MCF 10A (cell line): ENCODE measurements at regions not wholly inside any gene's neighbourhood (a gene's known extent, or its start where the extent isn't known, plus 50 kb on each side); places are given as distances from the start of the nearest gene placed in this dataset.

Experiments used
- BruUV-seq: library from RNA; stranded (reverse); fragments of 400-500 nt; replicated peaks from 2 replicates; lab custom pipeline; 2021; lab: Mats Ljungman, UMichigan
- CTCF ChIA-PET: fragments of 300-600 bp; sonication (Branson Sonifier 250); formaldehyde crosslinking; extraction: SDS; loops from one replicate; lab custom pipeline; 2021; ENCODE audit warnings: antibody characterized with exemption, inconsistent platforms; lab: Yijun Ruan, JAX
- POLR2A ChIA-PET: fragments of 300-600, 350-650 bp; sonication (Branson Sonifier 250); formaldehyde crosslinking; extraction: SDS; loops from one replicate; lab custom pipeline; 2020; ENCODE audit warnings: antibody characterized with exemption, inconsistent platforms; lab: Yijun Ruan, JAX
- DNase-seq: peaks from one replicate; pipeline ENCODE4 v3.0.0-alpha.2; 2018; ENCODE audit not compliant: unreplicated experiment
- H3K27ac Mint-ChIP-seq: one replicate; pipeline ENCODE4 v1.8.0; 2022; ENCODE audit warnings: mild to moderate bottlenecking, low read depth, mixed read lengths; ENCODE audit not compliant: unreplicated experiment
- H3K27me3 Mint-ChIP-seq: one replicate; pipeline ENCODE4 v1.8.0; 2022; ENCODE audit warnings: mixed read lengths; ENCODE audit not compliant: insufficient read depth, unreplicated experiment
- H3K36me3 Mint-ChIP-seq: one replicate; pipeline ENCODE4 v1.8.0; 2022; ENCODE audit warnings: mild to moderate bottlenecking, moderate library complexity, mixed read lengths; ENCODE audit not compliant: insufficient read depth, unreplicated experiment
- H3K4me1 Mint-ChIP-seq: one replicate; pipeline ENCODE4 v1.8.0; 2022; ENCODE audit warnings: mixed read lengths; ENCODE audit not compliant: insufficient read depth, unreplicated experiment
- H3K4me3 Mint-ChIP-seq: one replicate; pipeline ENCODE4 v1.8.0; 2022; ENCODE audit warnings: mild to moderate bottlenecking, moderate library complexity, mixed read lengths; ENCODE audit not compliant: unreplicated experiment
- H3K9me3 Mint-ChIP-seq: one replicate; pipeline ENCODE4 v1.8.0; 2022; ENCODE audit warnings: mixed read lengths; ENCODE audit not compliant: unreplicated experiment
- intact Hi-C: fragments of 100-400 bp; cut with micrococcal nuclease; formaldehyde crosslinking; loops from 2 replicates; pipeline ENCODE4 v1.14.1; 2022
- TF ChIP-seq, protein P1 (sequence below): fragments of 200-600 bp; IDR thresholded peaks from one replicate; pipeline ENCODE4 v1.8.0; 2022; ENCODE audit warnings: antibody characterized with exemption, mild to moderate bottlenecking; ENCODE audit not compliant: unreplicated experiment

DNA sequence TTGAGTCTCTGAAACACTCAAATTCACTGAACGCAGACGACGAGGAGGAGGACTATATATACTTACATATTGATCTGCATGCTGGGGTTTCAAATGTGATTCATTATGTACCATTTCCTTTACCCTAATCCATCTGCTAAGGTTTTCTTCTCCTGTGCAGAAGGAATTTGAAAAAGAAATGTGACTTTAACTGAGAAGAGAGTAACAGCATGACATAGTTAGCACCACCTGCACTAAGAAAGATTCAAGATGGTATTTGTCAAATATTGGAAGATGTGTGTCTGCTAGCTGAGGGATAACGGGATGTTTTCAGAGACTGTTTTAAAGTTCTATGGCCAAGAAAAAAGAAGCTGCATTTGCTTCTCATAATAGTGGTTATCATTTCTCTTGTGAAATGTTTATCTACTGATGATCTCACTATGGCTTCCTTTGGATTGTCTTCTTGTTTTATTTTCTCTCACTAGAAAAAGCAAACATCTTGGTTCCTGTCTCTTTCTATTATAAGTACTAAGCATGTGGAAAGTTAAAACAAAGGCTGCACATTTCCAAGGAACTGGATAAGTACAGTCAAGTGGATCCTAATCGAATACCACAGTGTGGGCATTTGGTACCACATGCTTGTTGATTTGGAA lies 89.8 kb upstream of the TLE4 start:
- Mint-ChIP-seq H3K27ac (no peak overlapping the region), H3K27me3 (no peaks in the 10 kb centered on the region), H3K36me3 (no peaks in the 10 kb centered on the region), H3K4me1 (peaks cover 8% of the 10 kb centered on the region), H3K9me3 (no peaks in the 10 kb centered on the region), H3K4me3 (no peak overlapping the region)
- POLR2A ChIA-PET: interaction anchor here (0.5 to 2.0 kb wide), 3 partner anchors 8 to 90 kb away, joined by 5 to 15 read pairs (median 8); partner anchors contain the start of gene TLE4
- no TSS peak for BruUV-seq
- CTCF ChIA-PET: interaction anchor here (1.2 to 1.3 kb wide), 2 partner anchors 9 to 89 kb away, joined by 3 to 4 read pairs; partner anchors contain the start of gene TLE4
- TF ChIP-seq, protein P1, sequence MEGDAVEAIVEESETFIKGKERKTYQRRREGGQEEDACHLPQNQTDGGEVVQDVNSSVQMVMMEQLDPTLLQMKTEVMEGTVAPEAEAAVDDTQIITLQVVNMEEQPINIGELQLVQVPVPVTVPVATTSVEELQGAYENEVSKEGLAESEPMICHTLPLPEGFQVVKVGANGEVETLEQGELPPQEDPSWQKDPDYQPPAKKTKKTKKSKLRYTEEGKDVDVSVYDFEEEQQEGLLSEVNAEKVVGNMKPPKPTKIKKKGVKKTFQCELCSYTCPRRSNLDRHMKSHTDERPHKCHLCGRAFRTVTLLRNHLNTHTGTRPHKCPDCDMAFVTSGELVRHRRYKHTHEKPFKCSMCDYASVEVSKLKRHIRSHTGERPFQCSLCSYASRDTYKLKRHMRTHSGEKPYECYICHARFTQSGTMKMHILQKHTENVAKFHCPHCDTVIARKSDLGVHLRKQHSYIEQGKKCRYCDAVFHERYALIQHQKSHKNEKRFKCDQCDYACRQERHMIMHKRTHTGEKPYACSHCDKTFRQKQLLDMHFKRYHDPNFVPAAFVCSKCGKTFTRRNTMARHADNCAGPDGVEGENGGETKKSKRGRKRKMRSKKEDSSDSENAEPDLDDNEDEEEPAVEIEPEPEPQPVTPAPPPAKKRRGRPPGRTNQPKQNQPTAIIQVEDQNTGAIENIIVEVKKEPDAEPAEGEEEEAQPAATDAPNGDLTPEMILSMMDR: no peak
- DNase-seq: no peak
- intact Hi-C loops: loop anchor here (10.0 kb wide), 1 partner anchor 93 kb away; the partner anchor contains the start of gene TLE4

DNA sequence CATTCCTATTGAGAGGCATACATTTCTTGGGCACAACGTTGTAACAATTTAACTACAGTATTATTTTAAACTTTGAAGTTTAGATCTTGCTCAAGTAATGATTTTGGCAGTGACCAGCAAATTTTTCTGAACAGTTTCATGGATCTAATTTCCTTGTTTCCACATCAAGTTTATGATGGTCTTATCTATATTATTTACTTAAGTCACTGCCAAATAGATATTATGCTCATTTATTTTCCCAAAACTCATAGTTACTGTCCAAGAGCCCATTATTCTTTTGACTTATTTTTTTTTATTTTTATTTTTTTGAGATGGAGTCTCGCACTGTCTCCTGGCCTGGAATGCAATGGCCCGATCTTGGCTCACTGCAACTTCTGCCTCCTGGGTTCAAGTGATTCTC lies 86.5 kb upstream of the TLE4 start:
- no peaks in the 10 kb centered on the region for H3K9me3 Mint-ChIP-seq
- POLR2A ChIA-PET: no interaction called here
- no peaks in the 10 kb centered on the region for H3K36me3 Mint-ChIP-seq
- TF ChIP-seq, protein P1: no peak
- no peak for DNase-seq
- BruUV-seq: no TSS peak
- no peak overlapping the region for H3K4me3 Mint-ChIP-seq
- intact Hi-C loops: loop anchor here (10.0 kb wide), 1 partner anchor 90 kb away; the partner anchor contains the start of gene TLE4
- CTCF ChIA-PET: interaction anchor here (0.6 to 1.2 kb wide), 2 partner anchors 13 to 1073 kb away, joined by 3 read pairs; no protein-coding TSS in a partner anchor
- peaks cover 12% of the 10 kb centered on the region for H3K4me1 Mint-ChIP-seq
- no peaks in the 10 kb centered on the region for H3K27me3 Mint-ChIP-seq
- no peak overlapping the region for H3K27ac Mint-ChIP-seq

DNA sequence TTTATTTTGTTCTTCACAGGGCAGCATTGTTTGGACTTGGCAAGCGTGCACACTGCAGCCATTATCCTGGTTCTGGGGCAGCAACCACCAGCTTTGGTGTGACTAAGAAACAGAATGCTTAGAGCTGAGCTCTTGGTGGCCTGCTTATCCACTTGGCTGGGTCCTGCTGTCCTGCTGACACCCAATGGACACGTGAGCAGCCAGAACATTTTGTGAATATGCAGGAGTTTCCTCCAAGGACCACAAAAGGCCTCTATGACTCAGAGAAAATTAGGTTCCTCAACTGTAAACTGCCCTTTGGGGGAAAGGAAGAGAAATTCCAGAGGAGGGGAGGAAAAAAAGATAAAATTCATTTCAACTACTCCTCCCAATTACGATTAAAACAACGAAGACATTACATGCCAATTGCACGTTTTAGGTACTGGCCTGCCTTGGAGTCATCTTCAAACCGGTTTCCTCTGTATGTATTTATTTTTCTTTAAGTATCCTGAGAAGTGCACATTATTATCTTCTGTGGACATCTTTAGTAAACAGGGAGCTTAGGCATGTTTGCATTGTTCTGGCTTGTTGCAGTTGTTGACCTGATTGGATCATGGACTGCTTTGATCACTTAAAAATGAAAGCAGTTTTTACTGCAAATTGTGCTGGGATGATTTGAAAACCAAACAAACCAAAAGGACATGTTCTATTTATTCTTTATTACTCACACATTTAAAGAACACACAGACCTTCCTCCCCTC lies 82.3 kb upstream of the TLE4 start:
- TF ChIP-seq, protein P1: no peak
- no peaks in the 10 kb centered on the region for H3K36me3 Mint-ChIP-seq
- no peaks in the 10 kb centered on the region for H3K27me3 Mint-ChIP-seq
- H3K9me3 Mint-ChIP-seq: peaks cover 8% of the 10 kb centered on the region
- peaks cover 21% of the 10 kb centered on the region for H3K4me1 Mint-ChIP-seq
- peak; percentile 51 for DNase-seq
- ChIA-PET CTCF (interaction anchor here (0.6 to 1.3 kb wide), 6 partner anchors 11 to 1783 kb away, joined by 3 read pairs; no protein-coding TSS in a partner anchor), POLR2A (interaction anchor here (0.5 to 2.3 kb wide), 3 partner anchors 9 to 585 kb away, joined by 4 to 15 read pairs (median 7); partner anchors contain the start of gene TLE4)
- intact Hi-C loops: loop anchor here (10.0 kb wide), 1 partner anchor 85 kb away; the partner anchor contains the start of gene TLE4
- no TSS peak for BruUV-seq
- H3K4me3 Mint-ChIP-seq: peak overlapping the region; percentile 39
- peak overlapping the region; percentile 47 for H3K27ac Mint-ChIP-seq
